Liver (tissue), 8 donors: ENCODE measurements at regions not wholly inside any gene's neighbourhood (a gene's known extent, or its start where the extent isn't known, plus 50 kb on each side); places are given as distances from the start of the nearest gene placed in this dataset.

ENCODE experiments used
- DNase-seq: peaks from one replicate; pipeline ENCODE4 v3.0.0-alpha.2; 2017; ENCODE audit warnings: low spot score
- H3K27ac ChIP-seq, 2 donors: one replicate each; pipeline ENCODE4 v1.7.0; 2013; ENCODE audit warnings: inconsistent platforms in 2 of 2, low read length in 2 of 2, control low read depth in 1 of 2, low read depth in 1 of 2, mild to moderate bottlenecking in 1 of 2
- H3K27me3 ChIP-seq, 4 donors: one replicate each; pipeline versions ENCODE4 v1.6.1 to v1.7.0; 2013; ENCODE audit warnings: low read length in 3 of 4, inconsistent platforms in 1 of 4, mild to moderate bottlenecking in 1 of 4, moderate library complexity in 1 of 4; ENCODE audit not compliant: control insufficient read depth in 4 of 4, insufficient read depth in 4 of 4
- H3K36me3 ChIP-seq, 4 donors: one replicate each; pipeline versions ENCODE4 v1.6.1 to v1.7.0; 2013; ENCODE audit warnings: low read length in 3 of 4, mild to moderate bottlenecking in 3 of 4, low read depth in 1 of 4, moderate library complexity in 1 of 4; ENCODE audit not compliant: control insufficient read depth in 4 of 4, insufficient read depth in 3 of 4
- H3K4me1 ChIP-seq, 4 donors: one replicate each; pipeline versions ENCODE4 v1.6.1 to v1.7.0; 2013; ENCODE audit warnings: low read length in 3 of 4, mild to moderate bottlenecking in 3 of 4, moderate library complexity in 1 of 4; ENCODE audit not compliant: control insufficient read depth in 4 of 4, insufficient read depth in 4 of 4
- H3K4me3 ChIP-seq, 3 donors: one replicate each; pipeline versions ENCODE4 v1.6.1 to v1.7.0; 2013; ENCODE audit warnings: low read length in 3 of 3, control low read depth in 1 of 3, low read depth in 1 of 3, mild to moderate bottlenecking in 1 of 3
- H3K9ac ChIP-seq, 2 donors: one replicate each; pipeline ENCODE4 v1.7.0; 2013; ENCODE audit warnings: low read length in 2 of 2, mild to moderate bottlenecking in 2 of 2, moderate library complexity in 2 of 2, control low read depth in 1 of 2, low read depth in 1 of 2
- H3K9me3 ChIP-seq, 4 donors: one replicate each; pipeline versions ENCODE4 v1.6.1 to v1.7.0; 2013; ENCODE audit warnings: low read length in 3 of 4; ENCODE audit not compliant: control insufficient read depth in 4 of 4
- ATF3 ChIP-seq: IDR thresholded peaks from 2 replicates; pipeline ENCODE4 v1.6.1; 2016; ENCODE audit warnings: antibody characterized with exemption
- CTCF ChIP-seq: fragments of 150-350 bp; IDR thresholded peaks from 2 replicates; pipeline ENCODE4 v1.5.1; 2017; ENCODE audit warnings: improper control_type of control experiment, low read depth, low read length; ENCODE audit not compliant: missing input control
- EGR1 ChIP-seq, 2 donors: IDR thresholded peaks; 2 replicates each; pipeline ENCODE4 v1.6.1; 2016 to 2018; ENCODE audit warnings: antibody characterized with exemption in 2 of 2, low read depth in 2 of 2
- FOXA1 ChIP-seq: IDR thresholded peaks from 2 replicates; pipeline ENCODE4 v1.6.1; 2016; ENCODE audit warnings: antibody characterized with exemption
- FOXA2 ChIP-seq: IDR thresholded peaks from 2 replicates; pipeline ENCODE4 v1.6.1; 2016; ENCODE audit warnings: antibody characterized with exemption
- GABPA ChIP-seq, 2 donors: IDR thresholded peaks in 1 of 2; conservative IDR thresholded peaks in 1 of 2; 2 replicates each; pipeline ENCODE4 v1.6.1; 2016; ENCODE audit warnings: antibody characterized with exemption in 2 of 2, mild to moderate bottlenecking in 1 of 2, moderate library complexity in 1 of 2
- HNF4A ChIP-seq, 2 donors: conservative IDR thresholded peaks; 2 replicates each; pipeline ENCODE4 v1.6.1; 2016; ENCODE audit warnings: antibody characterized with exemption in 2 of 2, mild to moderate bottlenecking in 2 of 2
- HNF4G ChIP-seq: IDR thresholded peaks from 2 replicates; pipeline ENCODE4 v1.6.1; 2016; ENCODE audit warnings: antibody characterized with exemption
- JUND ChIP-seq, 2 donors: IDR thresholded peaks; 2 replicates each; pipeline ENCODE4 v1.6.1; 2016; ENCODE audit warnings: antibody characterized with exemption in 2 of 2
- MAX ChIP-seq: IDR thresholded peaks from 2 replicates; pipeline ENCODE4 v1.6.1; 2016; ENCODE audit warnings: antibody characterized with exemption
- NR2F2 ChIP-seq: IDR thresholded peaks from 2 replicates; pipeline ENCODE4 v1.6.1; 2016; ENCODE audit warnings: antibody characterized with exemption
- RAD21 ChIP-seq, 2 donors: IDR thresholded peaks; 2 replicates each; pipeline ENCODE4 v1.6.1; 2016; ENCODE audit warnings: antibody characterized with exemption in 2 of 2, mild to moderate bottlenecking in 2 of 2
- REST ChIP-seq: IDR thresholded peaks from 2 replicates; pipeline ENCODE4 v1.6.1; 2016; ENCODE audit warnings: antibody characterized with exemption, mild to moderate bottlenecking
- RXRA ChIP-seq, 2 donors: IDR thresholded peaks; 2 replicates each; pipeline ENCODE4 v1.6.1; 2017 to 2018; ENCODE audit warnings: antibody characterized with exemption in 2 of 2, mild to moderate bottlenecking in 1 of 2
- SP1 ChIP-seq: IDR thresholded peaks from 2 replicates; pipeline ENCODE4 v1.6.1; 2018; ENCODE audit warnings: antibody characterized with exemption, mild to moderate bottlenecking
- TAF1 ChIP-seq: conservative IDR thresholded peaks from 2 replicates; pipeline ENCODE4 v1.6.1; 2016; ENCODE audit warnings: antibody characterized with exemption, mild to moderate bottlenecking
- YY1 ChIP-seq: IDR thresholded peaks from 2 replicates; pipeline ENCODE4 v1.6.1; 2016; ENCODE audit warnings: antibody characterized with exemption, mild to moderate bottlenecking
- WGBS: extraction: QIAGEN DNeasy Blood & Tissue Kit; methylation state at CpG from one replicate; pipeline ENCODE4 v1.1.7; 2013; 5-methylcytosine and 5-hydroxymethylcytosine counted together
- donor health status: healthy.
- donor health status: healthy.
- donor health status: healthy.
- donor health status: healthy.
- donor health status: healthy.

- no peak overlapping the region for H3K9ac ChIP-seq
- H3K27ac ChIP-seq = no peak overlapping the region
- H3K36me3 ChIP-seq = no peaks in the 10 kb centered on the region
- no peak overlapping the region for H3K4me3 ChIP-seq
- no peaks in the 10 kb centered on the region for H3K4me1 ChIP-seq
- no peaks in the 10 kb centered on the region for H3K9me3 ChIP-seq
- TF ChIP-seq JUND (IDR thresholded peaks at IDR 0.05) (no peak), REST (no peak)
- no peak for DNase-seq
- H3K27me3 ChIP-seq = no peaks in the 10 kb centered on the region
Measured at GRCh38 chr5:23635938-23636337, 128.5 kb downstream of the PRDM9 start.

- 65% methylated on average over 1 of the region's 1 CpG for WGBS
- Histone ChIP-seq H3K9me3 (no peaks in the 10 kb centered on the region), H3K4me3 (no peak overlapping the region), H3K9ac (no peak overlapping the region), H3K4me1 (no peaks in the 10 kb centered on the region), H3K27ac (no peak overlapping the region), H3K36me3 (no peaks in the 10 kb centered on the region), H3K27me3 (no peaks in the 10 kb centered on the region)
- DNase-seq = no peak
- no peak for TF ChIP-seq FOXA2
- no peak for TF ChIP-seq EGR1 (IDR thresholded peaks at IDR 0.05; ENCODE audit: low read depth in 2 of 2)
Measured at GRCh38 chr5:23639326-23639725, 131.9 kb downstream of the PRDM9 start.

- Histone ChIP-seq H3K9me3 (no peaks in the 10 kb centered on the region), H3K9ac (no peak overlapping the region), H3K27me3 (no peaks in the 10 kb centered on the region), H3K27ac (no peak overlapping the region), H3K4me1 (no peaks in the 10 kb centered on the region), H3K4me3 (no peak overlapping the region), H3K36me3 (no peaks in the 10 kb centered on the region)
- no peak for DNase-seq
- no peak for TF ChIP-seq FOXA1
- TF ChIP-seq MAX = no peak
- no peak for TF ChIP-seq FOXA2
- no peak for TF ChIP-seq HNF4A (conservative IDR thresholded peaks at IDR 0.05)
- TF ChIP-seq EGR1 (IDR thresholded peaks at IDR 0.05; ENCODE audit: low read depth in 2 of 2) = no peak
- no peak for TF ChIP-seq CTCF
- no peak for TF ChIP-seq SP1
- TF ChIP-seq TAF1 = no peak
- no peak for TF ChIP-seq NR2F2
- TF ChIP-seq ATF3 = no peak
- no peak for TF ChIP-seq HNF4G
- no peak for TF ChIP-seq YY1
- no peak for TF ChIP-seq GABPA (IDR thresholded peaks at IDR 0.05 in 1 of 2, conservative IDR thresholded peaks at IDR 0.05 in 1 of 2)
- no peak for TF ChIP-seq JUND (IDR thresholded peaks at IDR 0.05)
- TF ChIP-seq REST = no peak
- no peak for TF ChIP-seq RAD21 (IDR thresholded peaks at IDR 0.05)
- no peak for TF ChIP-seq RXRA (IDR thresholded peaks at IDR 0.05)
- WGBS = 86% methylated on average over 1 of the region's 1 CpG
Measured at GRCh38 chr5:23648656-23649055, 141.2 kb downstream of the PRDM9 start.
